IMR-90 (cell line): ENCODE measurements at regions not wholly inside any gene's neighbourhood (a gene's known extent, or its start where the extent isn't known, plus 50 kb on each side); places are given as distances from the start of the nearest gene placed in this dataset.

Source experiments
- ATAC-seq: fragments of 200-7000 bp; cut with Tn5 transposase; 2 replicates; pipeline ENCODE4 v1.9.1; 2020; ENCODE audit warnings: low read depth, mild to moderate bottlenecking, moderate library complexity
- BruUV-seq: library from RNA; stranded (reverse); fragments of 400-500 nt; replicated peaks from 2 replicates; lab custom pipeline; 2021; lab: Mats Ljungman, UMichigan
- CTCF ChIA-PET: fragments of 300-600 bp; formaldehyde crosslinking; extraction: SDS; loops from one replicate; lab custom pipeline; 2021; ENCODE audit warnings: antibody characterized with exemption; lab: Yijun Ruan, JAX
- POLR2A ChIA-PET: fragments of 300-600 bp; sonication (Branson Sonifier 250); formaldehyde crosslinking; loops from one replicate; lab custom pipeline; 2022; ENCODE audit warnings: antibody characterized with exemption; ENCODE audit not compliant: unreplicated experiment; lab: Charles Lee
- DNase-seq: peaks from one replicate; pipeline ENCODE4 v3.0.0; 2013
- H2AFZ ChIP-seq: replicated peaks from 2 replicates; pipeline ENCODE3; 2013; ENCODE audit warnings: low read length, mild to moderate bottlenecking; ENCODE audit not compliant: poor library complexity
- H2AK5ac ChIP-seq: 2 replicates; pipeline ENCODE4 v1.6.1; 2013; ENCODE audit warnings: low read depth, low read length, inconsistent platforms
- H2AK9ac ChIP-seq: replicated peaks from 2 replicates; pipeline ENCODE3; 2013; ENCODE audit warnings: mild to moderate bottlenecking, low read depth, low read length, moderate library complexity; ENCODE audit not compliant: poor library complexity
- H2BK120ac ChIP-seq: 2 replicates; pipeline ENCODE4 v1.6.1; 2013; ENCODE audit warnings: low read depth, low read length, inconsistent platforms
- H2BK15ac ChIP-seq: 3 replicates; pipeline ENCODE4 v1.6.1; 2013; ENCODE audit warnings: low read depth, low read length, inconsistent platforms
- H2BK20ac ChIP-seq: 2 replicates; pipeline ENCODE4 v1.6.1; 2013; ENCODE audit warnings: low read depth, mild to moderate bottlenecking, inconsistent platforms, low read length, moderate library complexity
- H2BK5ac ChIP-seq: 2 replicates; pipeline ENCODE4 v1.6.1; 2013; ENCODE audit warnings: mild to moderate bottlenecking, low read depth, low read length, inconsistent platforms; ENCODE audit not compliant: poor library complexity, severe bottlenecking
- H3K14ac ChIP-seq: replicated peaks from 2 replicates; pipeline ENCODE4 v1.6.1; 2013; ENCODE audit warnings: low read depth, low read length, inconsistent platforms
- H3K18ac ChIP-seq: 2 replicates; pipeline ENCODE4 v1.6.1; 2013; ENCODE audit warnings: low read depth, low read length, control low read depth
- H3K23ac ChIP-seq: 2 replicates; pipeline ENCODE4 v1.6.1; 2013; ENCODE audit warnings: low read depth, low read length, inconsistent platforms
- H3K27ac ChIP-seq: 2 replicates; pipeline ENCODE4 v1.5.1; 2013; ENCODE audit warnings: mild to moderate bottlenecking, control low read depth, low read length; ENCODE audit not compliant: insufficient read depth
- H3K27me3 ChIP-seq: 2 replicates; pipeline ENCODE4 v1.6.1; 2013; ENCODE audit warnings: low read length; ENCODE audit not compliant: control insufficient read depth, insufficient read depth
- H3K36me3 ChIP-seq: 2 replicates; pipeline ENCODE4 v1.6.1; 2013; ENCODE audit warnings: low read length, mixed read lengths; ENCODE audit not compliant: control insufficient read depth, insufficient read depth
- H3K4ac ChIP-seq: 2 replicates; pipeline ENCODE4 v1.6.1; 2013; ENCODE audit warnings: low read depth, low read length, inconsistent platforms
- H3K4me1 ChIP-seq: 2 replicates; pipeline ENCODE4 v1.6.1; 2013; ENCODE audit warnings: low read length, mixed read lengths; ENCODE audit not compliant: control insufficient read depth, insufficient read depth
- H3K4me2 ChIP-seq: 2 replicates; pipeline ENCODE4 v1.6.1; 2013; ENCODE audit warnings: low read depth, mild to moderate bottlenecking, control low read depth, low read length, moderate library complexity
- H3K4me3 ChIP-seq: 2 replicates; pipeline ENCODE4 v1.5.1; 2013; ENCODE audit warnings: low read depth, mild to moderate bottlenecking, control low read depth, low read length, moderate library complexity; ENCODE audit not compliant: insufficient read depth
- H3K56ac ChIP-seq: 2 replicates; pipeline ENCODE4 v1.6.1; 2013; ENCODE audit warnings: low read length, inconsistent platforms; ENCODE audit not compliant: insufficient read depth; ENCODE audit errors: extremely low read depth
- H3K79me1 ChIP-seq, 2 experiments: 2 replicates each; pipeline ENCODE4 v1.6.1; 2013; ENCODE audit warnings: low read length in 2 of 2, inconsistent platforms in 1 of 2, low read depth in 1 of 2
- H3K9ac ChIP-seq: 2 replicates; pipeline ENCODE4 v1.6.1; 2013; ENCODE audit warnings: low read depth, low read length, control low read depth
- H3K9me1 ChIP-seq: 2 replicates; pipeline ENCODE4 v1.6.1; 2013; ENCODE audit warnings: low read length, inconsistent platforms; ENCODE audit not compliant: insufficient read depth
- H3K9me3 ChIP-seq: 2 replicates; pipeline ENCODE4 v1.6.1; 2013; ENCODE audit warnings: low read length; ENCODE audit not compliant: control insufficient read depth, insufficient read depth
- H4K20me1 ChIP-seq: 2 replicates; pipeline ENCODE4 v1.6.1; 2013; ENCODE audit warnings: low read length, inconsistent platforms; ENCODE audit not compliant: insufficient read depth
- H4K5ac ChIP-seq: 2 replicates; pipeline ENCODE4 v1.6.1; 2013; ENCODE audit warnings: mild to moderate bottlenecking, low read depth, low read length, control low read depth
- H4K8ac ChIP-seq, 2 experiments: 2 replicates each; pipeline ENCODE4 v1.6.1; 2013; ENCODE audit warnings: low read depth in 2 of 2, low read length in 2 of 2, control low read depth in 1 of 2, inconsistent platforms in 1 of 2
- H4K91ac ChIP-seq: 2 replicates; pipeline ENCODE4 v1.6.1; 2013; ENCODE audit warnings: low read depth, low read length, inconsistent platforms; ENCODE audit not compliant: insufficient read depth
- BHLHE40 ChIP-seq: fragments of 150-350 bp; IDR thresholded peaks from 2 replicates; pipeline ENCODE4 v1.6.1; 2016; ENCODE audit warnings: mild to moderate bottlenecking, low read depth, low read length
- CEBPB ChIP-seq: IDR thresholded peaks from 2 replicates; pipeline ENCODE4 v1.6.1; 2012; ENCODE audit warnings: low read depth, low read length, improper control_type of control experiment
- CHD1 ChIP-seq: IDR thresholded peaks from 2 replicates; pipeline ENCODE4 v1.6.1; 2012; ENCODE audit warnings: low read depth, low read length, improper control_type of control experiment
- FOS ChIP-seq: fragments of 150-350 bp; IDR thresholded peaks from 2 replicates; pipeline ENCODE4 v1.6.1; 2016; ENCODE audit warnings: low read depth, low read length
- MAFK ChIP-seq: IDR thresholded peaks from 2 replicates; pipeline ENCODE4 v1.6.1; 2012; ENCODE audit warnings: low read depth, low read length, improper control_type of control experiment
- MAZ ChIP-seq: IDR thresholded peaks from 2 replicates; pipeline ENCODE4 v1.6.1; 2012; ENCODE audit warnings: low read depth, mild to moderate bottlenecking, low read length, improper control_type of control experiment, moderate library complexity, borderline replicate concordance
- MXI1 ChIP-seq: IDR thresholded peaks from 2 replicates; pipeline ENCODE4 v1.6.1; 2012; ENCODE audit warnings: low read depth, mild to moderate bottlenecking, low read length, moderate library complexity, borderline replicate concordance
- NFE2L2 ChIP-seq: fragments of 150-350 bp; IDR thresholded peaks from 2 replicates; pipeline ENCODE4 v1.6.1; 2016; ENCODE audit warnings: low read depth, mild to moderate bottlenecking, low read length
- POLR2A ChIP-seq: IDR thresholded peaks from 2 replicates; pipeline ENCODE4 v1.6.1; 2012; ENCODE audit warnings: mild to moderate bottlenecking, low read depth, low read length
- RAD21 ChIP-seq: IDR thresholded peaks from 2 replicates; pipeline ENCODE4 v1.6.1; 2012; ENCODE audit warnings: low read length, improper control_type of control experiment
- RCOR1 ChIP-seq: IDR thresholded peaks from 2 replicates; pipeline ENCODE4 v1.6.1; 2012; ENCODE audit warnings: mild to moderate bottlenecking, low read length, improper control_type of control experiment; ENCODE audit not compliant: insufficient replicate concordance
- SMC3 ChIP-seq: fragments of 150-350 bp; IDR thresholded peaks from 2 replicates; pipeline ENCODE4 v1.6.1; 2016; ENCODE audit warnings: low read depth, mild to moderate bottlenecking, antibody characterized with exemption, low read length, moderate library complexity
- WGBS, 2 experiments: methylation state at CpG; one replicate each; pipeline versions ENCODE4 v1.1.5 to v1.1.7; 2013; ENCODE audit warnings: missing lambda C conversion rate in 2 of 2; ENCODE audit not compliant: insufficient read length in 1 of 2; ENCODE audit errors: extremely low coverage in 2 of 2; 5-methylcytosine and 5-hydroxymethylcytosine counted together
- dilution Hi-C: fragments of 300-500 bp; cut with HindIII; formaldehyde crosslinking; loops from one replicate; pipeline ENCODE4 v1.14.3; 2018; ENCODE audit warnings: low sequenced_read_pairs; ENCODE audit not compliant: unreplicated experiment
- in situ Hi-C: fragments of 300-500 bp; cut with MboI; formaldehyde crosslinking; loops from 3 replicates; pipeline ENCODE4 v1.14.3; 2019; ENCODE audit warnings: low sequenced_read_pairs, inconsistent platforms, mixed read lengths
- intact Hi-C: fragments of 100-400 bp; cut with micrococcal nuclease; formaldehyde crosslinking; loops from 2 replicates; pipeline ENCODE4 v1.10.0; 2022
- TF ChIP-seq, protein P1 (sequence below): conservative IDR thresholded peaks from 2 replicates; pipeline ENCODE4 v1.5.1; 2012; ENCODE audit warnings: mild to moderate bottlenecking, low read depth, low read length, improper control_type of control experiment
- TF ChIP-seq, protein P2 (sequence below): fragments of 150-350 bp; IDR thresholded peaks from 2 replicates; pipeline ENCODE4 v1.6.1; 2017; ENCODE audit warnings: mild to moderate bottlenecking, antibody characterized with exemption, low read length, low read depth
- TF ChIP-seq, protein P3 (sequence below): fragments of 150-350 bp; IDR thresholded peaks from 2 replicates; pipeline ENCODE4 v1.6.1; 2016; ENCODE audit warnings: low read depth, mild to moderate bottlenecking, low read length, moderate library complexity, borderline replicate concordance

DNA sequence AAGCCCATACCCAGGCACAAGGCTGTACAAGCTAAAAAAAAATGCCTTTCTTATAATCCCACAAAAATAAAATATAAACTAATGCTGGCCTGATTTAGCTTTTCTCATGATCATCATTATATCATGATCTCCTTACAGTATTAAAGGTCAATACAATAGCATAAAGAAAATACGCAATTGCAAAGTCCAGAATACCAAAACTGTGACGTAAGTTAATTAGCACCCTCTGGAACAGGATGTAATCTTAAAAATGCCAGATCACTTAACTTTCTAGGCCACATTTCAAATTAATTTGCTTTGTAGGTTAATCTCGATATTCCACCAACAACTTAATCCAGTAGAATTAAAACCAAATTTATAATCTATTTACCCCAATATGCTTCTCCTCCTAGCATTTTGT, 444.2 kb upstream of the CYLC2 start:
- H3K79me1 ChIP-seq: no peaks in the 10 kb centered on the region
- no peak overlapping the region for H2BK15ac ChIP-seq
- dilution Hi-C loops: no loop called here
- H3K27me3 ChIP-seq: no peaks in the 10 kb centered on the region
- no peak overlapping the region for H3K18ac ChIP-seq
- H3K9me3 ChIP-seq: peaks cover 6% of the 10 kb centered on the region; the same call in 1 of the 2 replicates
- H3K4ac ChIP-seq: no peak overlapping the region
- TF ChIP-seq, protein P1, sequence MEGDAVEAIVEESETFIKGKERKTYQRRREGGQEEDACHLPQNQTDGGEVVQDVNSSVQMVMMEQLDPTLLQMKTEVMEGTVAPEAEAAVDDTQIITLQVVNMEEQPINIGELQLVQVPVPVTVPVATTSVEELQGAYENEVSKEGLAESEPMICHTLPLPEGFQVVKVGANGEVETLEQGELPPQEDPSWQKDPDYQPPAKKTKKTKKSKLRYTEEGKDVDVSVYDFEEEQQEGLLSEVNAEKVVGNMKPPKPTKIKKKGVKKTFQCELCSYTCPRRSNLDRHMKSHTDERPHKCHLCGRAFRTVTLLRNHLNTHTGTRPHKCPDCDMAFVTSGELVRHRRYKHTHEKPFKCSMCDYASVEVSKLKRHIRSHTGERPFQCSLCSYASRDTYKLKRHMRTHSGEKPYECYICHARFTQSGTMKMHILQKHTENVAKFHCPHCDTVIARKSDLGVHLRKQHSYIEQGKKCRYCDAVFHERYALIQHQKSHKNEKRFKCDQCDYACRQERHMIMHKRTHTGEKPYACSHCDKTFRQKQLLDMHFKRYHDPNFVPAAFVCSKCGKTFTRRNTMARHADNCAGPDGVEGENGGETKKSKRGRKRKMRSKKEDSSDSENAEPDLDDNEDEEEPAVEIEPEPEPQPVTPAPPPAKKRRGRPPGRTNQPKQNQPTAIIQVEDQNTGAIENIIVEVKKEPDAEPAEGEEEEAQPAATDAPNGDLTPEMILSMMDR: no peak
- no peak for TF ChIP-seq BHLHE40
- TF ChIP-seq, protein P2, sequence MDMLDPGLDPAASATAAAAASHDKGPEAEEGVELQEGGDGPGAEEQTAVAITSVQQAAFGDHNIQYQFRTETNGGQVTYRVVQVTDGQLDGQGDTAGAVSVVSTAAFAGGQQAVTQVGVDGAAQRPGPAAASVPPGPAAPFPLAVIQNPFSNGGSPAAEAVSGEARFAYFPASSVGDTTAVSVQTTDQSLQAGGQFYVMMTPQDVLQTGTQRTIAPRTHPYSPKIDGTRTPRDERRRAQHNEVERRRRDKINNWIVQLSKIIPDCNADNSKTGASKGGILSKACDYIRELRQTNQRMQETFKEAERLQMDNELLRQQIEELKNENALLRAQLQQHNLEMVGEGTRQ: no peak
- no peak for TF ChIP-seq CHD1
- TF ChIP-seq NFE2L2: no peak
- TF ChIP-seq RAD21: no peak
- no peak for TF ChIP-seq POLR2A
- no peak for TF ChIP-seq CEBPB
- TF ChIP-seq FOS: no peak
- TF ChIP-seq SMC3: no peak
- TF ChIP-seq MXI1: no peak
- no peak for TF ChIP-seq MAFK
- TF ChIP-seq RCOR1: no peak
- TF ChIP-seq, protein P3, sequence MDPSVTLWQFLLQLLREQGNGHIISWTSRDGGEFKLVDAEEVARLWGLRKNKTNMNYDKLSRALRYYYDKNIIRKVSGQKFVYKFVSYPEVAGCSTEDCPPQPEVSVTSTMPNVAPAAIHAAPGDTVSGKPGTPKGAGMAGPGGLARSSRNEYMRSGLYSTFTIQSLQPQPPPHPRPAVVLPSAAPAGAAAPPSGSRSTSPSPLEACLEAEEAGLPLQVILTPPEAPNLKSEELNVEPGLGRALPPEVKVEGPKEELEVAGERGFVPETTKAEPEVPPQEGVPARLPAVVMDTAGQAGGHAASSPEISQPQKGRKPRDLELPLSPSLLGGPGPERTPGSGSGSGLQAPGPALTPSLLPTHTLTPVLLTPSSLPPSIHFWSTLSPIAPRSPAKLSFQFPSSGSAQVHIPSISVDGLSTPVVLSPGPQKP: no peak
- TF ChIP-seq MAZ: no peak
- ChIA-PET POLR2A (no interaction called here), CTCF (interaction anchor here (0.6 kb wide), 1 partner anchor 731 kb away, joined by 3 read pairs; no protein-coding TSS in a partner anchor)
- intact Hi-C loops: no loop called here
- no peak overlapping the region for H4K5ac ChIP-seq
- H3K23ac ChIP-seq: no peak overlapping the region
- no peak overlapping the region for H2AFZ ChIP-seq
- no peak overlapping the region for H4K8ac ChIP-seq
- H3K9me1 ChIP-seq: no peaks in the 10 kb centered on the region
- H3K14ac ChIP-seq: no peak overlapping the region
- no peak overlapping the region for H2BK20ac ChIP-seq
- no peaks in the 10 kb centered on the region for H3K36me3 ChIP-seq
- no peak overlapping the region for H4K91ac ChIP-seq
- WGBS, 2 experiments: no CpG with 5 or more reads among the region's 3 CpGs
- no peak overlapping the region for H3K56ac ChIP-seq
- H2BK5ac ChIP-seq: no peak overlapping the region
- no peaks in the 10 kb centered on the region for H4K20me1 ChIP-seq
- DNase-seq (no peak), ATAC-seq (no peak)
- no peaks in the 10 kb centered on the region for H3K4me1 ChIP-seq
- H2AK9ac ChIP-seq: no peak overlapping the region
- H3K27ac ChIP-seq: no peak overlapping the region
- H2AK5ac ChIP-seq: no peak overlapping the region
- H3K4me3 ChIP-seq: no peak overlapping the region
- no TSS peak for BruUV-seq
- in situ Hi-C loops: loop anchor here (5.0 kb wide), 1 partner anchor 51 kb away; no protein-coding TSS in a partner anchor
- H3K4me2 ChIP-seq: no peak overlapping the region
- no peak overlapping the region for H2BK120ac ChIP-seq
- H3K9ac ChIP-seq: no peak overlapping the region
